ENCODE measurements at regions not wholly inside any gene's neighbourhood (a gene's known extent, or its start where the extent isn't known, plus 50 kb on each side); places are given as distances from the start of the nearest gene placed in this dataset.

DNA sequence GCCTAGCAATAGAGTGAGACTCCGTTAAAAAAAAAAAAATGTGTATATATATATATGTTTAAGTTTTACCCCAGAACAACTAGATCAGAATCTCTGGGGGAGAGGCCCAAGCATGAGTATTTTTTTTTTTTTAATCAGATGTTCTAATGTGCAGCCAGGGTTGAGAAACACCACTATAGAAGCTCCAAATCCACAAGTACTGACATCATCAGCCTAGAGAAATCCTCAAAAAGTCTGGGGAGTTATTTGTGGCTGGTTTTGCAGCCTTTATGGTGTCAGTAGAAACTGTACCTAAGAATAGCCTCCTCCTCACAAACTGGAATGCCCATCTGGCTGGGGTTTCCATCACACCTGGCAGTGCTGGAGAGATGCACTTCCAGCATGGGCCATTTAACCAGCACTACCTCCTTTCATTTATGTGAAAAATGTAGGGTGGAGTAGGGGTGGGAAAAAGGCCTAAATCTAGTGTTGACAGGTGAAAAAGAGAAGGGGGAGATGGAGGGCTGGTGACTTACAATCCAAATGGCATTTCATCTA is 93.5 kb downstream of the CBLL2 start:
- TF ChIP-seq, protein P1, sequence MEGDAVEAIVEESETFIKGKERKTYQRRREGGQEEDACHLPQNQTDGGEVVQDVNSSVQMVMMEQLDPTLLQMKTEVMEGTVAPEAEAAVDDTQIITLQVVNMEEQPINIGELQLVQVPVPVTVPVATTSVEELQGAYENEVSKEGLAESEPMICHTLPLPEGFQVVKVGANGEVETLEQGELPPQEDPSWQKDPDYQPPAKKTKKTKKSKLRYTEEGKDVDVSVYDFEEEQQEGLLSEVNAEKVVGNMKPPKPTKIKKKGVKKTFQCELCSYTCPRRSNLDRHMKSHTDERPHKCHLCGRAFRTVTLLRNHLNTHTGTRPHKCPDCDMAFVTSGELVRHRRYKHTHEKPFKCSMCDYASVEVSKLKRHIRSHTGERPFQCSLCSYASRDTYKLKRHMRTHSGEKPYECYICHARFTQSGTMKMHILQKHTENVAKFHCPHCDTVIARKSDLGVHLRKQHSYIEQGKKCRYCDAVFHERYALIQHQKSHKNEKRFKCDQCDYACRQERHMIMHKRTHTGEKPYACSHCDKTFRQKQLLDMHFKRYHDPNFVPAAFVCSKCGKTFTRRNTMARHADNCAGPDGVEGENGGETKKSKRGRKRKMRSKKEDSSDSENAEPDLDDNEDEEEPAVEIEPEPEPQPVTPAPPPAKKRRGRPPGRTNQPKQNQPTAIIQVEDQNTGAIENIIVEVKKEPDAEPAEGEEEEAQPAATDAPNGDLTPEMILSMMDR (IDR thresholded peaks at IDR 0.05; ENCODE audit: insufficient read depth, low read depth, low read length): no peak
- no peak for DNase-seq (ENCODE audit: low read depth)
- no peak overlapping the region for H3K4me3 ChIP-seq (ENCODE audit: low read depth, low read length)

DNA sequence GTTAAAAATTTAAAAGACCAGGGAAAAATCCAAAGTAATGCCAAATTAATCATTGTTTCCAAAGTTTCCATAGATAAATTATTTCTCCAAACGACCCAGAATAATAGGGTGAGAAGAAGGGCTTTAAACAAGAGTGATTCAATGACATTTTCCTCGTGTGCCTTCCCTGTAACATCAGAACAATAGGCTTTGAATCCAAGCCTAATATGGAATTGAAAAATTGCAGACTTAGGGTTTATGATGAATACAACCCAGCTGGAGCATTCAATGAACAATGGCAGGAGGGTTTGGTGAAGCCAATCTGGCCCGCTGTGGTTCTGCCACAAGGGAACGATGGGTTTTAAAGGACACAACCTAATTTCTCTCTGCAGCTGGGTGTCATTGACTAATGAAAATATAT is 94.2 kb downstream of the CBLL2 start:
- no peak overlapping the region for H3K4me3 ChIP-seq (ENCODE audit: low read depth, low read length)
- DNase-seq (ENCODE audit: low read depth): no peak
- TF ChIP-seq, protein P1 (IDR thresholded peaks at IDR 0.05; ENCODE audit: insufficient read depth, low read depth, low read length): no peak

DNA sequence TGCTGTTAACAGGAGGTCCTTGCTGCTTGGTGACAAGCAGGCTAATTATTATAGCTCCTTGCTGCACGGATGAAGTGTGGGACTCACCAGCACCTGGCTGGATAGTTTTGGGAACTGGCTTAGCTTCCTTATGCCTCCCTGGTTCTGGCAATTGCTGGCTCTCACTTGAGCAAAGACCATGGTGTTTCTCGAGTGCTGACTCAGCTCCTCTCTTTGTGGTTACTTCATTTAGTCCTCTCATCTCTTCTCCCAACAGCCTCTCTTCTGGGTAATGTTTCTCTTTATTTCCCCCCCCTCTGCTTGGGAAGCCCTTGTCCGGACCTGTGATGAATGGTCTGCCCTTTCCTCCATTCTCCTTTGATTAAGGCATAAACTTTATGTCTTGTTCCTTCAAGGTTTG is 100.4 kb downstream of the CBLL2 start:
- TF ChIP-seq, protein P1 (IDR thresholded peaks at IDR 0.05; ENCODE audit: insufficient read depth, low read depth, low read length): no peak
- H3K4me3 ChIP-seq (ENCODE audit: low read depth, low read length): no peak overlapping the region
- DNase-seq (ENCODE audit: low read depth): peak; percentile 56

DNA sequence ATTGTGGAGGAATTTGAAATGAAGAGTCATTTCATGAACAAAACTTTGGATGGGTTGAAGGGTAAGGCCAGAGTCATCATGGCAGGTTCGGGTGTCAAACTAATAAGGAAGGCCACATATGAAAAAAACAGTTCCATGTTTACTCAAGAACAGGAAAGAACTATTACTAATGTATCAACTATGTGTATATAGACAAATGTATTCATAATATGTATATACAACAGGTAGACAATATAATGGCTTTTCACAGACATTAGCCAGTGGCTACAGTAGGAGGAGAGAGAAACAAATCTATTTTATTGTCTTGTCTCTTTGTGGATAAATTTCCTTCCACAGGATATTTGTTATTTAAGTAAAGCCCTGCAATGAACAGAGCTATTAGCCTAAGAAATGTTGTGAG is 101.1 kb downstream of the CBLL2 start:
- TF ChIP-seq, protein P1 (IDR thresholded peaks at IDR 0.05; ENCODE audit: insufficient read depth, low read depth, low read length): no peak
- no peak for DNase-seq (ENCODE audit: low read depth)
- no peak overlapping the region for H3K4me3 ChIP-seq (ENCODE audit: low read depth, low read length)

DNA sequence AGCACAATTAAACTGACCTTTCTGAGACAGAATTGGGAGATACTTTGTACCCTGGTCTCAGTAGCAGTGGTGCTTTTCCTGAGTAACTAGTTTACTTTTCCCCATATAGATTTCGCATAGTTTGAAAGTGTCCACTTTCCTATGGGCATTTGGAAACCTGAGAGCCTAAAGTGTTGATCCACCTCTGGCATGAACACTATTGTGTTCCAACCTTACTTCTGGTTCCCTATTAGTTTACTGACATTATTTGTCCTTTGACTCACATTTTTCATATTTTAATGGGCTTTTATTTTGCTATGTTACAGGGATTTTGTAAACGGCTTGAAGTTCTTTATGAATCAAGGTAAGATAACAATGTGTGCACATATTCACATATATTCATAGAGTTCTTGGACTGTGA is 103.7 kb downstream of the CBLL2 start:
- TF ChIP-seq, protein P1 (IDR thresholded peaks at IDR 0.05; ENCODE audit: insufficient read depth, low read depth, low read length): no peak
- no peak overlapping the region for H3K4me3 ChIP-seq (ENCODE audit: low read depth, low read length)
- DNase-seq (ENCODE audit: low read depth): no peak

DNA sequence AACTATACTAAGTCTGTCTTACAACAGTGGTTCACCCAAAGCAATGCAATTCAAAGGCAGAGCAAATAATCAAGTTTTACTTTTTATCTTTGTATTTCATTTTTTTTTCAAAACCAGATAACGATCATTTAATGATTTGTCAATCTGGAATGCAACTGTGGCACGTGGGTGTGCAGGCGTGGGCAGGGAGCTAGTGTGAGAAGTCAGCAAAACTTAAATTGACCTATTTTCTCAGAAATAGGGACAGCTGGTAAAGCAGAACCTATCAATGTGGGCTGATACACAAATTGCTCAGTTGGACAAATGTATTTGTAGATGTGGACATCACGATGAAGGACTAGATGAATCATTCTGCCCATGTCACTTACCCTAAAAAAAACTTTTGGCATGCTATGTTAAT is 105.6 kb downstream of the CBLL2 start:
- TF ChIP-seq, protein P1 (IDR thresholded peaks at IDR 0.05; ENCODE audit: insufficient read depth, low read depth, low read length): no peak
- no peak for DNase-seq (ENCODE audit: low read depth)
- no peak overlapping the region for H3K4me3 ChIP-seq (ENCODE audit: low read depth, low read length)

DNA sequence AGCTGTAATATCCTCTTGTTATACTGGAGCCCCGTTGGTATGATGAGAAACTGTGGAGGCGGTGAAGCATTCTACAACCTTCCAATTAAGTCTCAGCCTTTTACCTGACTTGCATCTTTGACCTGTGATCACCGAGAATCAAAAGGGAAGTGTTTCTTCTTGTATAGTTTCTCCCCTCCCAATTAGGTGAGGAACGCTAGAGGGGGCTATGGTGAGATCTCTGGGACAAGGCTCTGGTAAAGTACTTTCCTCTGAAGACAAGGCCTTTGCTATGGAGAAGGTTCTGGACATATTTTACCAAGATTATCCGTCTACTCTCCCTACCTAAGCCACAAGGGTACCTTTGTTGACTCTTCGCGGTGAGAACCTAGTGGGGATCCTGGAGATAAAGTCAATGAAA is 111.3 kb downstream of the CBLL2 start:
- no peak for DNase-seq (ENCODE audit: low read depth)
- TF ChIP-seq, protein P1 (IDR thresholded peaks at IDR 0.05; ENCODE audit: insufficient read depth, low read depth, low read length): no peak
- H3K4me3 ChIP-seq (ENCODE audit: low read depth, low read length): no peak overlapping the region
